Gastrocnemius medialis (tissue), 4 donors: ENCODE measurements at regions not wholly inside any gene's neighbourhood (a gene's known extent, or its start where the extent isn't known, plus 50 kb on each side); places are given as distances from the start of the nearest gene placed in this dataset.

Experiments used
- ATAC-seq, 2 donors: fragments of 150-250 bp; one replicate each; pipeline ENCODE4 v1.9.1; 2016
- DNase-seq, 2 donors: peaks; one replicate each; pipeline ENCODE4 v3.0.0-alpha.2; 2019
- H3K27ac ChIP-seq, 4 donors: fragments of 200-600 bp; sonication (generic); 1 replicate in 1 of 4; 2 replicates in 3 of 4; pipeline ENCODE4 v1.5.1; 2016 to 2018; ENCODE audit warnings: mild to moderate bottlenecking in 2 of 4, moderate library complexity in 1 of 4
- H3K27me3 ChIP-seq, 3 donors: fragments of 200-600 bp; sonication (generic) in 2 of 3; 1 replicate in 1 of 3; 2 replicates in 2 of 3; pipeline versions ENCODE4 v1.5.1 to v1.6.0; 2016 to 2019; ENCODE audit warnings: mild to moderate bottlenecking in 1 of 3, moderate library complexity in 1 of 3
- H3K36me3 ChIP-seq, 2 donors: fragments of 200-600 bp; sonication (generic) in 1 of 2; one replicate each; pipeline ENCODE4 v1.5.1; 2017 to 2018
- H3K4me1 ChIP-seq, 2 donors: fragments of 200-600 bp; sonication (generic) in 1 of 2; one replicate each; pipeline ENCODE4 v1.5.1; 2016 to 2017; ENCODE audit warnings: mild to moderate bottlenecking in 2 of 2
- H3K4me3 ChIP-seq, 4 donors: fragments of 200-600 bp; sonication (generic) in 3 of 4; 1 replicate in 1 of 4; 2 replicates in 3 of 4; pipeline ENCODE4 v1.5.1; 2016 to 2019; ENCODE audit warnings: mild to moderate bottlenecking in 2 of 4
- H3K9me3 ChIP-seq, 3 donors: fragments of 200-600 bp; sonication (generic) in 2 of 3; 1 replicate in 1 of 3; 2 replicates in 2 of 3; pipeline ENCODE4 v1.5.1; 2016 to 2019
- CTCF ChIP-seq, 5 experiments: fragments of 450-650 bp in 3 of 5; fragments of 200-600 bp in 2 of 5; sonication (generic) in 2 of 5; IDR thresholded peaks in 4 of 5; conservative IDR thresholded peaks in 1 of 5; 1 replicate in 4 of 5; 2 replicates in 1 of 5; pipeline ENCODE4 v1.5.1; 2016 to 2019; ENCODE audit warnings: antibody characterized with exemption in 5 of 5, mild to moderate bottlenecking in 3 of 5, moderate library complexity in 3 of 5
- POLR2A ChIP-seq, 2 donors: fragments of 450-650 bp; IDR thresholded peaks; one replicate each; pipeline ENCODE4 v1.6.1; 2017; ENCODE audit warnings: antibody characterized with exemption in 2 of 2, mild to moderate bottlenecking in 2 of 2, moderate library complexity in 2 of 2
- in situ Hi-C, 4 donors: fragments of 200-750 bp; cut with MboI; loops; one replicate each; pipeline versions ENCODE4 v1.15.0 to v1.8.0; 2017; ENCODE audit warnings: low sequenced_read_pairs in 4 of 4
- intact Hi-C: fragments of 100-400 bp; cut with DNase I; formaldehyde crosslinking; loops from one replicate; pipeline ENCODE4 v1.15.1; 2023; ENCODE audit warnings: low total_unique reads

GRCh38 chr4:123802933-123803332, 406.3 kb downstream of the SPRY1 start:
- H3K9me3 ChIP-seq, result no peaks in the 10 kb centered on the region
- intact Hi-C loops, result no loop called here
- no peaks in the 10 kb centered on the region for H3K27me3 ChIP-seq
- ATAC-seq (no peak), DNase-seq (no peak)
- no peak overlapping the region for H3K4me3 ChIP-seq
- in situ Hi-C loops, result no loop called here
- H3K36me3 ChIP-seq, result no peaks in the 10 kb centered on the region
- peaks cover 11% of the 10 kb centered on the region in 2 donors for H3K4me1 ChIP-seq
- no peak for TF ChIP-seq CTCF (IDR thresholded peaks at IDR 0.05 in 4 of 5, conservative IDR thresholded peaks at IDR 0.05 in 1 of 5)
- no peak for TF ChIP-seq POLR2A (IDR thresholded peaks at IDR 0.05)
- H3K27ac ChIP-seq, result no peak overlapping the region

- no peak overlapping the region for H3K4me3 ChIP-seq
- H3K9me3 ChIP-seq, result no peaks in the 10 kb centered on the region
- TF ChIP-seq CTCF (IDR thresholded peaks at IDR 0.05 in 4 of 5, conservative IDR thresholded peaks at IDR 0.05 in 1 of 5) (no peak), POLR2A (IDR thresholded peaks at IDR 0.05) (no peak)
- no peaks in the 10 kb centered on the region for H3K36me3 ChIP-seq
- ATAC-seq, result no peak
- intact Hi-C loops (no loop called here), in situ Hi-C loops (no loop called here)
- peaks cover 11% of the 10 kb centered on the region in 2 donors for H3K4me1 ChIP-seq
- no peaks in the 10 kb centered on the region for H3K27me3 ChIP-seq
- H3K27ac ChIP-seq, result no peak overlapping the region
- DNase-seq, result no peak
Measured at GRCh38 chr4:123804196-123804721, 407.7 kb downstream of the SPRY1 start.

- TF ChIP-seq POLR2A (IDR thresholded peaks at IDR 0.05), result no peak
- TF ChIP-seq CTCF (IDR thresholded peaks at IDR 0.05 in 4 of 5, conservative IDR thresholded peaks at IDR 0.05 in 1 of 5), result no peak
- peak overlapping the region in 3 of 4 donors; percentile 7 to 45 (median 12) for H3K27ac ChIP-seq
- H3K36me3 ChIP-seq, result no peaks in the 10 kb centered on the region
- ATAC-seq (peak in 1 of 2 donors; percentile 32), DNase-seq (no peak)
- intact Hi-C loops (no loop called here), in situ Hi-C loops (no loop called here)
- no peaks in the 10 kb centered on the region for H3K27me3 ChIP-seq
- H3K9me3 ChIP-seq, result no peaks in the 10 kb centered on the region
- H3K4me3 ChIP-seq, result no peak overlapping the region
- H3K4me1 ChIP-seq, result peaks cover 11% of the 10 kb centered on the region in 2 donors
Measured at GRCh38 chr4:123806056-123806455, 409.5 kb downstream of the SPRY1 start.

- in situ Hi-C loops (no loop called here), intact Hi-C loops (no loop called here)
- DNase-seq (no peak), ATAC-seq (no peak)
- H3K9me3 ChIP-seq, result no peaks in the 10 kb centered on the region
- TF ChIP-seq POLR2A (IDR thresholded peaks at IDR 0.05) (no peak), CTCF (IDR thresholded peaks at IDR 0.05 in 4 of 5, conservative IDR thresholded peaks at IDR 0.05 in 1 of 5) (no peak)
- H3K27ac ChIP-seq, result no peak overlapping the region
- no peaks in the 10 kb centered on the region for H3K27me3 ChIP-seq
- H3K4me3 ChIP-seq, result no peak overlapping the region
- H3K4me1 ChIP-seq, result peaks cover 17 to 20% of the 10 kb centered on the region in 2 donors
- no peaks in the 10 kb centered on the region for H3K36me3 ChIP-seq
Measured at GRCh38 chr4:123807187-123807586, 410.6 kb downstream of the SPRY1 start.

GRCh38 chr4:123807866-123808265, 411.3 kb downstream of the SPRY1 start:
- ATAC-seq, result no peak
- no peak for TF ChIP-seq CTCF (IDR thresholded peaks at IDR 0.05 in 4 of 5, conservative IDR thresholded peaks at IDR 0.05 in 1 of 5)
- TF ChIP-seq POLR2A (IDR thresholded peaks at IDR 0.05), result no peak
- Histone ChIP-seq H3K4me1 (peaks cover 22 to 27% of the 10 kb centered on the region in 2 donors), H3K27me3 (no peaks in the 10 kb centered on the region), H3K9me3 (no peaks in the 10 kb centered on the region), H3K27ac (no peak overlapping the region), H3K36me3 (no peaks in the 10 kb centered on the region), H3K4me3 (no peak overlapping the region)
- in situ Hi-C loops (no loop called here), intact Hi-C loops (no loop called here)
- no peak for DNase-seq
